GM21360 (cell line): ENCODE measurements at regions not wholly inside any gene's neighbourhood (a gene's known extent, or its start where the extent isn't known, plus 50 kb on each side); places are given as distances from the start of the nearest gene placed in this dataset.
"Not testable (repeated sequence)": the region's sequence is repeated elsewhere in the genome, so short reads cannot be mapped to it uniquely, and the experiment has no call there.

ENCODE experiments used
- ATAC-seq: cut with Tn5 transposase; IDR thresholded peaks from one replicate; pipeline ENCODE4 v1.9.1; 2021; ENCODE audit warnings: mild to moderate bottlenecking, moderate library complexity; ENCODE audit not compliant: unreplicated experiment

- ATAC-seq, result no peak
Measured at GRCh38 chr3:168671091-168671490, 575.4 kb upstream of the GOLIM4 start.

- not testable (repeated sequence) for ATAC-seq
Measured at GRCh38 chr3:168660879-168661657, 565.3 kb upstream of the GOLIM4 start.

DNA sequence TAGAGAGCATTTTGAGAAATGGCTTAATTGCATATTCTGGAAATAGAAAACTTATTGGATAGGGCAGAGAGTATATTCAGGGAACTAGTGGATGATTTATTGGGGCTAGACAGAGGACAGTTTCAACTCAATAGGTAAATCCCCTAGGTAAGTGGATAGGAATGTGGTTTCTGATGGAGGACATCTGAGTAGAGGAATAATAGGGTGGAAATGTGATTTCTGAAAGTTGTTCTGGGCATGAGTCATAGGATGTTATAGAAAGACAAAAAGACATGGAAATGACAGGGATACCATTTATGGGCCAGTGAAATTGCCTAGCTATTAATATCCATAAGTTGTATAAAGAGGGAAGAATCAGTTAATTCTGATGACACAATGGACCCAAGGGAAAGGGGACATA, 563.3 kb upstream of the GOLIM4 start:
- ATAC-seq, result no peak

DNA sequence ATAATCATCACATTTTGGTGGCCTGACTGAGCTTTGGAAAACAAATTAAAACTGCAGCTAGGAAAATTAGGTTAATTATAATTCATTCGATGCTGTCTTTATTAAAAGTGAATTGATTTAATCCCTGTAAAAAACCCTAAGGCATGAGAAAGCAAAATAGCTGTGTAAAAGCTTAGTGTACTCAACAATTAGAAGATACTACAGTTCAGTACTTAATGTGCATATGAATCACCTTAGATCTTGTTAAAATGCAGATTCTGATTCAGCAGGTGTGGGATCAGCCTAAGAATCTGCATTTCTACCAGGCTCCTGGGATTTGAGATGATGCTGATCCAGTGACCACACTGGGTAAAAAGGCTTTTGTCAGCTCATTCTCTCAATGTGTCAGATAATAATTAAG, 559.9 kb upstream of the GOLIM4 start:
- ATAC-seq, result no peak

DNA sequence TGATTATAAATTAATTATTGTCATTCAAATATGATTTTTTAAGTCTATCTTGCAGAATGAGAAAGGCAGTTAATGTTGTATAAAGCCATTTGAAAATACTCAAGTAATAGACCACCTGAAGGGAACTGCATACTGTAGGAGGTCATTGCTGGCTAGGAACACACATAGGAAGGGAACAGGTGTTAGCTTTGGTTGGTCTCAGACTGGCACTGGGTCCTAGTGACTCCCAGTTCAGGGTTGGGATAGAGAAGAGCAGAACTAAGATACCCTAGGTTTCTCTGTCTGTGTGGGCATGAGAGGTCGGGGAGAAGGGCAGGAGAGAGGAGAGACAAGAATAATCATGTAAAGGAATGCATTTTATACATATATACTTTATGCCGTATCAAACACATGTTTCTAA, 559.0 kb upstream of the GOLIM4 start:
- no peak for ATAC-seq

- ATAC-seq, result no peak
Measured at GRCh38 chr3:168653255-168653654, 557.5 kb upstream of the GOLIM4 start.

- ATAC-seq, result no peak
Measured at GRCh38 chr3:168648321-168648720, 552.6 kb upstream of the GOLIM4 start.

DNA sequence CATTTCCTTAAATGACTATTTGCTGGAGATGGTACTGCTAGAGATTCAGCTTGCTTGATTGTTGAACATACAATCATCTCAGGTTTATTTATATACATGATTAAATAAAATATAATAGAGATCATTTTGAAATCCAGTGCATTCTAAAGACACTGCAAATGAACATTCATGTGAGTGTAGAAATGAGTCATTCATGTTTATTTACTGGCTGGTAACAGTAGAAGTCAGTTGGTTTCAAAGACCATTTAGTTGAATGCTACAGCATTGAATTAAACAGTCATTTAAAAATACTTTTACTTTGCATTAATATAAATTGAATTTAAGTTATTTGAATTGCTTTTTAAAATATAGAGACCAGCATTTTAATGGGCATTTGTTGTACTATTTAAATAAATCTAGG, 551.9 kb upstream of the GOLIM4 start:
- no peak for ATAC-seq

DNA sequence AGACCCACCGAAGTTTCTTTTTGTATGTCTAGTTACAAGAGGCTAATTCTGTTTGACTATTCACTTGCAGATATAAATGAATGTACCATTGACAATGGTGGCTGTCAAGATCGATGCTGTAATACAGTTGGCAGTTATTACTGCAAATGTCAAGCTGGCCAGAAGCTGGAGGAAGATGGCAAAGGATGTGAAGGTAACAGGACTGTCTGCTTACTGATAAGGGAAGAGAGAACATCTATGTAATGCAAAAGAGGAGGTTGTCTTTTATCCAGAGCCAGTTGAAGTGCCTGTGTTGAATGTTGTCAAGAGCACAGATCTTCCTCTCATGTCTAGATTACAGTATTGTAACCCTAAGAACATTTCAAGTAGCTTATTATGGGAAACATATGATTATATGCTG, 549.5 kb upstream of the GOLIM4 start:
- ATAC-seq, result no peak

DNA sequence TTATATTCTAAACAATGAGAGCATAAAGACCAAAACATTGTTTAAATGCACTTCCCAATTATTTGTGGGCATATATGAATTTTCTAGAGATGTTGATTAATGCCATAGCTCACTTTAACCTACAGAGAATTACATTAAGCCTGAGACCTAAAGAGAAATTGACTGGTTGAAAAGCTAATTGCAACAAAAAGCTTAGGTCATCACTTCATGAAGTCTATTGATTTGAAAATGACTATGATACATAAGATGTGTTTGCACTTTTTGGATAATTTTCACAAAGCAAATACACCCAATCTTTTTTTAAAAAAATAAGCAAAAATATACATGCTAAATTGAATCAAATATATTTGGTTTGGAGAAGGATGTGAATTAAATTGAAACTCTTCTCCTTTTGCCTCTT, 532.8 kb upstream of the GOLIM4 start:
- ATAC-seq, result no peak

- no peak for ATAC-seq
Measured at GRCh38 chr3:168625477-168625876, 529.8 kb upstream of the GOLIM4 start.

GRCh38 chr3:168624892-168625448, 529.2 kb upstream of the GOLIM4 start:
- no peak for ATAC-seq

DNA sequence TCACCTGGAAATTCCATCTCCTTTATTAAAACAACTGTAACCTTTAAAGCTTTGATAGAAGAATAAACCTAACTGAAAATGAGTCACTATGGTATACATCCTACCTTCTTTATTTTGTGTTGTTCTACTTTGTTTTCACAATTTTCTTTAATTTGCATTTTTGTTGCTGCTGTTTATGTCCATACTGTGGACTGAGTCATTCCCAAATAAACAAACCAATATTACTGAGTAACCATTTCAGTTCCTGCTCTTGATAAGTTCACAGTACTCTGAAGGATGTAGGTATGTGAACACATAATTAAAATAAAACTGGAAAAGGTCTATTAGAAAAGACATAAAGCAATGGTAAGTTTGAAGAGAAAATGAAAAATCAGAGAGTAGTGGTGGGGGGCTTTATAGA, 528.5 kb upstream of the GOLIM4 start:
- no peak for ATAC-seq

DNA sequence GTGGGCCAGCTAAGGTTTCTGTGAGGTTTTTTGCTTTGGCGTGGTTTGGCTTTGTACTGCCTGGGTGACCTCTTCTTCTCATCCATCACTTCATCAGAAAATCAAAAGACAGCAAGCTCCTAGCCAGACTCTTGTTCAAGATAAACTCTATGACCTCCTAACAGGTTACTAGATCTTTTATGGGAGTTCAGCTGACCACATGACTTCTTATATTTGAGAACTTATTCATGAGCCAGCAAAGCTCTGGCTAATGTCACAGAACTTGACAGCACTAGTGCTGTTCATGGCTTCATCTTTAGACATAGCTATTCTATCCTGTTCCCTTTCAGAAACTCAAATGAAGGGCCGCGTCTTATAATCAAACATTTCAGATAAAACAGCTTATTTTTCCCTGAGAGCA, 527.1 kb upstream of the GOLIM4 start:
- ATAC-seq, result no peak

- ATAC-seq, result no peak
Measured at GRCh38 chr3:168620854-168621253, 525.1 kb upstream of the GOLIM4 start.

GRCh38 chr3:168618827-168619470, 523.2 kb upstream of the GOLIM4 start:
- no peak for ATAC-seq

DNA sequence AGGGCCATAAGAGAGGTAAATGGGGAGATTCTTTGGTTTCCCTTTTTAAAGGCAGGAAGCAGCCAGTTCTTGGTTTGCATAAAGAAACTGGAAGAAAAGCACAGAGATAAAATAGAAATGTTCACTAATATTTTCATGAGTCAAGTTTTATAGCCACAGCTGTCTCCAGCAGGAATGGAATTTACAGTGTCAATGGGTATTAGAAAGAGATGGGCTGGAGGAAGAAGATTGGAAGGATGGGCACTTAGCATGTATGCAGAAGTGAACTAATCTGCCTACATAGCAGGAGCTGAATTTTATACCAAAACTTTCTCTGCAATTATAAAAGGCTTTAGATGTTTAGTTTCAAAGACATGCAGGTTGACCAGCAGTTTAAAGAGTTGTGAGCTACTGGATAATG, 521.9 kb upstream of the GOLIM4 start:
- ATAC-seq, result no peak

GRCh38 chr3:168616915-168617314, 521.2 kb upstream of the GOLIM4 start:
- ATAC-seq, result no peak

DNA sequence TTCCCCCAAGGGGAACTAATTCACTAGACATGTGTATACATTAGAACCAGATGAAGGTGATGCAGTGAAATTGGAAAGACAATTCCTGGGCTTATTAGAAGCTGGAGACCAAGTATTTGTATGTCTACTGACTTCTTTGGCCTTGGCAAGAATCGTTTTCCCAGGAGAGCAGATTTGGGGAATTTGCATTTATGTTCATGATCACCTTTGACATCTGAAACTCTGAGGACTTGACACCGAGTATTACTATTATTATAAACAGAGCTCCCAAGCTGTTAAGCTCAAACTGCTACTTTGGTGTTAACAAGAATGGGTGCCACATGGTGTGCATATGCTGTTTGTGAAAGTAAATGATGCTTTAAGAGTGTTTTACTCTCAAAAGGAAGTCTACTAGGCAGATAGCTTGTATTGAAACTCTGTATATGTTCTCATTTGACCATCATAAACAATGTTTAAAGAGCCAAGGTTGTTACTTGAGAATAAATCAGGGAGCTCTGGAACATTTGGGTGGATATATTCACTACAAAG, 519.8 kb upstream of the GOLIM4 start:
- ATAC-seq, result no peak

GRCh38 chr3:168613151-168613550, 517.4 kb upstream of the GOLIM4 start:
- no peak for ATAC-seq

DNA sequence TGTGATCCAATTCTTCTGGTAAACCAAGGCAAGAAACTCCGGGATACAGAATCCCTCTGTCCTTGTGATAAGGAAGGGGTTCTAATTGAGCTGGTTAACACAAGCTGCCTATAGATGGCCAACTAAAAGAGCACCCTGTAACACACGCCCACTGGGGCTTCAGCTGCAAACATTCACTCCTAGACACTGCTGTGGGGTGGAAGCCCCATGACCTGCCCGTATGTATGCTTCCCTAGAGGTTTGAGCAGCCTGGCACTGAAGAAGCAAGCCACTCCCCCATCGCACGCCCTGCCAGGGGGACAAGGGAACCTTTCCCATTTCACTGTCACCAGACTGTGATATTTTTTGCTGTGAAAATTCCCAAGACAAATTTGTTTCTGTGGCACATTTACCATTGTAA, 516.9 kb upstream of the GOLIM4 start:
- peak; percentile 42 for ATAC-seq

GRCh38 chr3:168611826-168612225, 516.1 kb upstream of the GOLIM4 start:
- no peak for ATAC-seq
